Heart left ventricle (tissue), 13 donors: ENCODE measurements at regions not wholly inside any gene's neighbourhood (a gene's known extent, or its start where the extent isn't known, plus 50 kb on each side); places are given as distances from the start of the nearest gene placed in this dataset.

Experiments used
- CTCF ChIP-seq, 12 donors: fragments of 200-600 bp; sonication (generic) in 4 of 12; IDR thresholded peaks; one replicate each; pipeline versions ENCODE4 v1.5.0 to v1.8.0; 2018 to 2022; ENCODE audit warnings: antibody characterized with exemption in 12 of 12, mild to moderate bottlenecking in 5 of 12
- POLR2A ChIP-seq, 2 donors: fragments of 450-650 bp; IDR thresholded peaks; one replicate each; pipeline ENCODE4 v1.6.1; 2017; ENCODE audit warnings: antibody characterized with exemption in 2 of 2, mild to moderate bottlenecking in 2 of 2, moderate library complexity in 2 of 2
- donor health status: ischemic (EF 13 %, LVEDD 7.1; RV severe dilation, severe dysfunction).
- donor health status: DM: no; HTN: yes; CAD: no.
- donor health status: DM: no; HTN: no; CAD: no.
- donor health status: ischemic (EF 25% LVEDD 6.9; RV normal size, moderate dysfunction).
- donor health status: ischemic (EF 25% LVEDD 5.7; RV mildly dilated, moderate dysfunction).
- donor health status: ischemic (EF 35%, LVEDD 5.7; RV mildly dilated, moderate dysfunction).
- donor health status: nonischemic (EF 11% LVEDD 7.7; RV severe dilation, severe dysfunction).
- donor health status: DM: yes; HTN: yes; CAD: no.
- donor health status: PGD.
- donor health status: ischemic (EF 29% LVEDD 5.4; RV normal size, mild dysfunction).
- donor health status: nonischemic (EF 23%, LVEDD 6.1; RV moderate dilation, normal function).

DNA sequence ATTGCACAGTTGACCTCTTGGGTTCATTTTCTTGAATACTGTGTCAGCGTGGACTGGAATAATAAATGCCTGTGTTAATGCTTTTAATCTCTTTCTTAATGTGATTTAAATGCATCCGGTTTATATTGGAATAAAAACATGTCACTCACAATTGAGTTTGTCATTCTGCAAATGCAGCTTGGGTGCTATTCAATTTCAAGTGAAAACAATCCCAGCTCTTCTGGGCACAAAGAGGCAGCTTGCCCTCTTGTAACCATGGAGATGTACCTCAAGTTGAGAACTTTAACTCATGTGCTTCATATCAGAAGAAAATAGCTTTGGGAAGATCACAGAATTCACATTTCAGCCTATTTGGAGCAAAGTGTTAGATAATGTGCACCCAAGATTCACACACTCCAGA is 355.7 kb upstream of the GNPDA2 start:
- TF ChIP-seq CTCF (IDR thresholded peaks at IDR 0.05) (no peak), POLR2A (IDR thresholded peaks at IDR 0.05) (no peak)
